ENCODE measurements at regions not wholly inside any gene's neighbourhood (a gene's known extent, or its start where the extent isn't known, plus 50 kb on each side); places are given as distances from the start of the nearest gene placed in this dataset.

- TF ChIP-seq CTCF (IDR thresholded peaks at IDR 0.05; ENCODE audit: low read depth, low read length, missing input control), result no peak
- TF ChIP-seq JUND (IDR thresholded peaks at IDR 0.05), result no peak
- no peak for TF ChIP-seq ATF3 (IDR thresholded peaks at IDR 0.05)
Observed at GRCh38 chr3:187969581-187969950, 184.4 kb upstream of the LPP start.

Measured in liver (tissue), 3 donors.